ENCODE measurements at regions not wholly inside any gene's neighbourhood (a gene's known extent, or its start where the extent isn't known, plus 50 kb on each side); places are given as distances from the start of the nearest gene placed in this dataset.

GRCh38 chr2:7911196-7911595, 770.7 kb upstream of the ID2 start:
- TF ChIP-seq POLR2A (IDR thresholded peaks at IDR 0.05) (no peak), CTCF (IDR thresholded peaks at IDR 0.05) (no peak)

Measured in adrenal gland (tissue), 5 donors.